Sigmoid colon (tissue), 6 donors: ENCODE measurements at regions not wholly inside any gene's neighbourhood (a gene's known extent, or its start where the extent isn't known, plus 50 kb on each side); places are given as distances from the start of the nearest gene placed in this dataset.

ENCODE experiments used
- DNase-seq: peaks from one replicate; pipeline ENCODE4 v3.0.0-alpha.2; 2019
- H3K27ac ChIP-seq, 4 donors: fragments of 200-600 bp; sonication (generic); one replicate each; pipeline ENCODE4 v1.5.1; 2016 to 2019; ENCODE audit warnings: mild to moderate bottlenecking in 1 of 4
- H3K27me3 ChIP-seq, 3 donors: fragments of 200-600 bp; sonication (generic); one replicate each; pipeline ENCODE4 v1.5.1; 2019; ENCODE audit warnings: mild to moderate bottlenecking in 1 of 3
- H3K36me3 ChIP-seq, 4 donors: fragments of 200-600 bp; sonication (generic); one replicate each; pipeline ENCODE4 v1.5.1; 2016 to 2019
- H3K4me1 ChIP-seq, 4 donors: fragments of 200-600 bp; sonication (generic); one replicate each; pipeline ENCODE4 v1.5.1; 2017 to 2019
- H3K4me3 ChIP-seq, 4 donors: fragments of 200-600 bp; sonication (generic); one replicate each; pipeline ENCODE4 v1.5.1; 2017 to 2019; ENCODE audit warnings: mild to moderate bottlenecking in 2 of 4, moderate library complexity in 1 of 4
- H3K9me3 ChIP-seq, 4 donors: fragments of 200-600 bp in 3 of 4; sonication (generic) in 3 of 4; one replicate each; pipeline versions ENCODE4 v1.5.1 to v1.6.1; 2013 to 2019
- EP300 ChIP-seq, 4 donors: sonication (generic); formaldehyde crosslinking; IDR thresholded peaks; one replicate each; pipeline ENCODE4 v1.6.1; 2017; ENCODE audit warnings: antibody characterized with exemption in 4 of 4
- POLR2A ChIP-seq, 2 donors: fragments of 450-650 bp; IDR thresholded peaks; one replicate each; pipeline ENCODE4 v1.6.1; 2016; ENCODE audit warnings: antibody characterized with exemption in 2 of 2, mild to moderate bottlenecking in 2 of 2, moderate library complexity in 2 of 2
- POLR2AphosphoS5 ChIP-seq, 4 donors: sonication (generic); formaldehyde crosslinking; IDR thresholded peaks; one replicate each; pipeline ENCODE4 v1.6.1; 2017; ENCODE audit warnings: antibody characterized with exemption in 4 of 4
- WGBS, 2 donors: extraction: QIAGEN DNeasy Blood & Tissue Kit; methylation state at CpG; one replicate each; pipeline ENCODE4 v1.1.7; 2013; 5-methylcytosine and 5-hydroxymethylcytosine counted together
- intact Hi-C: fragments of 100-400 bp; cut with DNase I; formaldehyde crosslinking; loops from one replicate; pipeline ENCODE4 v1.15.1; 2023
- TF ChIP-seq, protein P1 (sequence below), 4 experiments: fragments of 450-650 bp in 3 of 4; fragments of 200-600 bp in 1 of 4; IDR thresholded peaks; one replicate each; pipeline ENCODE4 v1.5.1; 2016 to 2019; ENCODE audit warnings: antibody characterized with exemption in 4 of 4, mild to moderate bottlenecking in 3 of 4, moderate library complexity in 2 of 4
- donor health status: healthy with polysubstance abuse.
- donor health status: healthy.

DNA sequence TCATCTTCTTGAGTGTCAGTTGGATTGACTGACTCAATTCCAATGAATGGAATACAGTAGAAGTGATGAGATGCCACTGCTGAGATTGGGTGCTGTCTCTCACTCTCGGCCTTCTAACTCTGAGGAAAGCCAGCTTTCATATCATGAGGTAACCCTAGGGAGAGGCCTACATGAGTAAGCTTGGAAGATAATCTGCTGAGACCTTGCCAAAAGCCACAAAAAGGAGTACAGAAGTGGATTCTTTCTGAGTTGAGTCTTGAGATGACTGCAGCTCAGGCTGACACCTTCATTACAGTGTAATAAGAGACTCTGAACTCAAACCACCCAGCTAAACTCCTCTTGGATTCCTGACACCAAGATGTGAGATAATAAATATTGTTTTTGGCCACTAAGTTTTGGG is 537.4 kb upstream of the MAGEB18 start:
- H3K4me3 ChIP-seq = no peak overlapping the region
- 68 to 86% methylated on average over 1 of the region's 1 CpG for WGBS, 2 donors
- H3K9me3 ChIP-seq = no peaks in the 10 kb centered on the region
- H3K4me1 ChIP-seq = no peaks in the 10 kb centered on the region
- intact Hi-C loops = no loop called here
- H3K36me3 ChIP-seq = no peaks in the 10 kb centered on the region
- no peak for DNase-seq
- TF ChIP-seq POLR2A (IDR thresholded peaks at IDR 0.05) (no peak), POLR2AphosphoS5 (IDR thresholded peaks at IDR 0.05) (no peak), EP300 (IDR thresholded peaks at IDR 0.05) (no peak)
- TF ChIP-seq, protein P1, sequence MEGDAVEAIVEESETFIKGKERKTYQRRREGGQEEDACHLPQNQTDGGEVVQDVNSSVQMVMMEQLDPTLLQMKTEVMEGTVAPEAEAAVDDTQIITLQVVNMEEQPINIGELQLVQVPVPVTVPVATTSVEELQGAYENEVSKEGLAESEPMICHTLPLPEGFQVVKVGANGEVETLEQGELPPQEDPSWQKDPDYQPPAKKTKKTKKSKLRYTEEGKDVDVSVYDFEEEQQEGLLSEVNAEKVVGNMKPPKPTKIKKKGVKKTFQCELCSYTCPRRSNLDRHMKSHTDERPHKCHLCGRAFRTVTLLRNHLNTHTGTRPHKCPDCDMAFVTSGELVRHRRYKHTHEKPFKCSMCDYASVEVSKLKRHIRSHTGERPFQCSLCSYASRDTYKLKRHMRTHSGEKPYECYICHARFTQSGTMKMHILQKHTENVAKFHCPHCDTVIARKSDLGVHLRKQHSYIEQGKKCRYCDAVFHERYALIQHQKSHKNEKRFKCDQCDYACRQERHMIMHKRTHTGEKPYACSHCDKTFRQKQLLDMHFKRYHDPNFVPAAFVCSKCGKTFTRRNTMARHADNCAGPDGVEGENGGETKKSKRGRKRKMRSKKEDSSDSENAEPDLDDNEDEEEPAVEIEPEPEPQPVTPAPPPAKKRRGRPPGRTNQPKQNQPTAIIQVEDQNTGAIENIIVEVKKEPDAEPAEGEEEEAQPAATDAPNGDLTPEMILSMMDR (IDR thresholded peaks at IDR 0.05) = no peak
- no peaks in the 10 kb centered on the region for H3K27me3 ChIP-seq
- H3K27ac ChIP-seq = no peak overlapping the region

DNA sequence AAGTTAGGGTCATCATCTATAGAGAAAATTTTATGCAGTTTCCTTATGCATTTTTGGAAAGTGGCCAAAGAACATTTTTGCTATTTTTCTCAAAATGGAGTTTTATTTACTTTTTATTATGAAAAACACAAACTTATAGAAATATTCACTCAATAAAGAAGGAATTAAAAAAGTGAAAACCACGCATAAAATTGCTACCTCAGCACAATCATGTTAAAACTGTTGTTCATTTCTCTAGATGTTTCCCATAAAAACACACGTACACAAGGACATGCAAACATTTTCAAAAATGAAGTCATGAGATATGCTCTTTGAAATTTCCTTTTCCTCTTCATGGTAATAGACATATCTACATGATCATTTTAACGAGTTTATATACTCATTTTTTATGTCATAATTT is 536.8 kb upstream of the MAGEB18 start:
- Histone ChIP-seq H3K36me3 (no peaks in the 10 kb centered on the region), H3K4me3 (no peak overlapping the region), H3K4me1 (no peaks in the 10 kb centered on the region), H3K27ac (no peak overlapping the region), H3K9me3 (no peaks in the 10 kb centered on the region), H3K27me3 (no peaks in the 10 kb centered on the region)
- TF ChIP-seq POLR2A (IDR thresholded peaks at IDR 0.05) (no peak), EP300 (IDR thresholded peaks at IDR 0.05) (no peak), POLR2AphosphoS5 (IDR thresholded peaks at IDR 0.05) (no peak)
- TF ChIP-seq, protein P1 (IDR thresholded peaks at IDR 0.05) = no peak
- 71 to 87% methylated on average over 3 of the region's 3 CpGs for WGBS, 2 donors
- no peak for DNase-seq
- intact Hi-C loops = no loop called here

DNA sequence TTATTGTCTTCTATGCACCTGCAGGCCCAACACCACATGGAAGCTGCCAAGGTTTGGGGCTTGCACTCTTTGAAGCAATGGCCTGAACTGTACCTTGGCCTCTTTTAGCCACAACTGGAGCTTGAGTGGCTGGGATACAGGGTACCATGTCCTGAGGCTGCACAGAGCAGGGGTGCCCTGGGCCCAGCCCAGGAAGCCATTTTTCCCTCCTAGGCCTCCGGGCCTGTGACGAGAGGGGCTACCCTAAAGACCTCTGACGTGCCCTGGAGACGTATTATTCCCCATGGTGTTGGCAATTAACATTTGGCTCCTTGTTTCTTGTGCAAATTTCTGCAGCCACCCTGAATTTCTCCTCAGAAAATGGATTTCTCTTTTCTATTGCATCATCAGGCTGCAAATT is 519.9 kb upstream of the MAGEB18 start:
- 81 to 88% methylated on average over 4 of the region's 4 CpGs for WGBS, 2 donors
- Histone ChIP-seq H3K4me1 (no peaks in the 10 kb centered on the region), H3K4me3 (no peak overlapping the region), H3K36me3 (no peaks in the 10 kb centered on the region), H3K27ac (no peak overlapping the region), H3K9me3 (no peaks in the 10 kb centered on the region), H3K27me3 (no peaks in the 10 kb centered on the region)
- intact Hi-C loops = no loop called here
- DNase-seq = no peak
- TF ChIP-seq, protein P1 (IDR thresholded peaks at IDR 0.05) = no peak
- TF ChIP-seq EP300 (IDR thresholded peaks at IDR 0.05) (no peak), POLR2A (IDR thresholded peaks at IDR 0.05) (no peak), POLR2AphosphoS5 (IDR thresholded peaks at IDR 0.05) (no peak)

DNA sequence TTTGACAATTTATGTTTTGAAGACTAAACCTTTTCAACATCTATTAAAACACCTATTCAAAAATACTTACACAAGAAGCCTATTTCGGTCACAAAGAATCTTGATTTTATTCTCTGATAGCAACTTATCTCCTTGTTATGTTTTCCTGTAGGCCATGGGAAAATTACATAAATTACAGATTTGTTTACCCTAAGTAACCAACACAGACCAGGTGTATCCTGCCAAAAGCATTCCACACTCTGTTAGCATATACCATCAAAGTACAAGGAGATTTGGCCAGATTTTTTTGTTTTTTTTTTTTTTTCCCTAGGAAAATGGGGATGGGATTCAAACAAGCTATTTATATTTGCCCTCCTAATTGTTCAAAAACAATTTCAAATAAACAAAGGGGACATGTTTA is 497.9 kb upstream of the MAGEB18 start:
- Histone ChIP-seq H3K4me1 (no peaks in the 10 kb centered on the region), H3K4me3 (no peak overlapping the region), H3K27ac (no peak overlapping the region), H3K27me3 (no peaks in the 10 kb centered on the region), H3K9me3 (no peaks in the 10 kb centered on the region), H3K36me3 (no peaks in the 10 kb centered on the region)
- 0% methylated on average over 1 of the region's 1 CpG for WGBS, 2 donors
- intact Hi-C loops = no loop called here
- TF ChIP-seq, protein P1 (IDR thresholded peaks at IDR 0.05) = no peak
- no peak for TF ChIP-seq POLR2A (IDR thresholded peaks at IDR 0.05)
- DNase-seq = no peak

DNA sequence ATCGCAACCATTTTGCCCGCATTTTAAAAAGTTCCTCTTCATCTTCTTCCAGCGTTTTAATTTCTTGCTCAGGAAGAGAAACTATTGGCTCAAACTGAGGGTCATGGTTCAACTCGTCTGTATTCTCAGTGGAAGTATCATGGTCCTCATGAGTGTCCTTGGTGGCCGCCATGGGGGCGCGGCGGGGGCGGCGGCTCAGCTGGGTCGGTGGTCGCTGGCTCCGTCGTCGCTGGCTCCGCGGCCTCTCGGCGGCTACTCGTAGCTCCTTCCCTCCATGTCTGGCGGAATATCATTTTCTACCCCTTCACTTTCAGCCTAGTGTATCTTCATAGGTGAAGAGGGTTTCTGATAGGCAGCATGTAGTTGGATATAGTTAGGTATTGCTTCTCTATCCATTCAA is 492.0 kb upstream of the MAGEB18 start:
- DNase-seq = no peak
- H3K9me3 ChIP-seq = no peaks in the 10 kb centered on the region
- H3K27ac ChIP-seq = no peak overlapping the region
- H3K27me3 ChIP-seq = no peaks in the 10 kb centered on the region
- TF ChIP-seq POLR2A (IDR thresholded peaks at IDR 0.05) = no peak
- TF ChIP-seq, protein P1 (IDR thresholded peaks at IDR 0.05) = no peak
- TF ChIP-seq POLR2AphosphoS5 (IDR thresholded peaks at IDR 0.05) = no peak
- no peak for TF ChIP-seq EP300 (IDR thresholded peaks at IDR 0.05)
- H3K4me1 ChIP-seq = no peaks in the 10 kb centered on the region
- intact Hi-C loops = no loop called here
- no peak overlapping the region for H3K4me3 ChIP-seq
- WGBS, 2 donors = 96 to 98% methylated on average over 21 of the region's 21 CpGs
- no peaks in the 10 kb centered on the region for H3K36me3 ChIP-seq
